ENCODE measurements at regions not wholly inside any gene's neighbourhood (a gene's known extent, or its start where the extent isn't known, plus 50 kb on each side); places are given as distances from the start of the nearest gene placed in this dataset.

DNA sequence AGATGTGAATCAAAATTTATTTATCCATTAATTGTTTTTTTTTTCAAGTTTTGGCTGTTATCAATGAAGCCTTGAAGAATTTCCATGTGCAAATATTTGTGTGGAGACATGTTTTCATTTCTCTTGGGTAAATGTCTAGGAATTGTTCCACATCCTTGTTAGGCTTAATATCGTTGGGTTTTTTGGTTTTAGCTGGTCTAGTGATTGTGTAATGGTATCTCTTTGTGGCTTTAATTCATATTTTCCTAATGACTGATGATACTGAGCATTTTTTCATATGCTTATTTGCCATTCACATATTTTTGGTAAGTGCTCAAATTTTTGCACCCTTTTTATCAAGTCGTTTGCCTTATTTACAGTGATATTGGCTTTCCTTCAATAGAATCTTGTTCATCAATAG lies 250.3 kb upstream of the EPHA4 start:
- TF ChIP-seq FOXM1 (IDR thresholded peaks at IDR 0.05; ENCODE audit: borderline replicate concordance): no peak
- no peak for TF ChIP-seq CTBP1 (IDR thresholded peaks at IDR 0.05; ENCODE audit: borderline replicate concordance)
